Fibroblast of villous mesenchyme (primary cell): ENCODE measurements at regions not wholly inside any gene's neighbourhood (a gene's known extent, or its start where the extent isn't known, plus 50 kb on each side); places are given as distances from the start of the nearest gene placed in this dataset.

Source experiments
- DNase-seq: peaks from one replicate; pipeline ENCODE4 v3.0.0-alpha.2; 2010; ENCODE audit warnings: low read depth
- H3K4me3 ChIP-seq: 2 replicates; pipeline ENCODE4 v1.5.1; 2011; ENCODE audit warnings: low read depth, mild to moderate bottlenecking, low read length
- TF ChIP-seq, protein P1 (sequence below): IDR thresholded peaks from 2 replicates; pipeline ENCODE4 v1.5.1; 2012; ENCODE audit warnings: low read depth, mild to moderate bottlenecking, low read length; ENCODE audit not compliant: insufficient read depth

GRCh38 chr6:169139179-169139971, 114.3 kb downstream of the THBS2 start:
- TF ChIP-seq, protein P1, sequence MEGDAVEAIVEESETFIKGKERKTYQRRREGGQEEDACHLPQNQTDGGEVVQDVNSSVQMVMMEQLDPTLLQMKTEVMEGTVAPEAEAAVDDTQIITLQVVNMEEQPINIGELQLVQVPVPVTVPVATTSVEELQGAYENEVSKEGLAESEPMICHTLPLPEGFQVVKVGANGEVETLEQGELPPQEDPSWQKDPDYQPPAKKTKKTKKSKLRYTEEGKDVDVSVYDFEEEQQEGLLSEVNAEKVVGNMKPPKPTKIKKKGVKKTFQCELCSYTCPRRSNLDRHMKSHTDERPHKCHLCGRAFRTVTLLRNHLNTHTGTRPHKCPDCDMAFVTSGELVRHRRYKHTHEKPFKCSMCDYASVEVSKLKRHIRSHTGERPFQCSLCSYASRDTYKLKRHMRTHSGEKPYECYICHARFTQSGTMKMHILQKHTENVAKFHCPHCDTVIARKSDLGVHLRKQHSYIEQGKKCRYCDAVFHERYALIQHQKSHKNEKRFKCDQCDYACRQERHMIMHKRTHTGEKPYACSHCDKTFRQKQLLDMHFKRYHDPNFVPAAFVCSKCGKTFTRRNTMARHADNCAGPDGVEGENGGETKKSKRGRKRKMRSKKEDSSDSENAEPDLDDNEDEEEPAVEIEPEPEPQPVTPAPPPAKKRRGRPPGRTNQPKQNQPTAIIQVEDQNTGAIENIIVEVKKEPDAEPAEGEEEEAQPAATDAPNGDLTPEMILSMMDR: no peak
- DNase-seq: no peak
- no peak overlapping the region for H3K4me3 ChIP-seq

DNA sequence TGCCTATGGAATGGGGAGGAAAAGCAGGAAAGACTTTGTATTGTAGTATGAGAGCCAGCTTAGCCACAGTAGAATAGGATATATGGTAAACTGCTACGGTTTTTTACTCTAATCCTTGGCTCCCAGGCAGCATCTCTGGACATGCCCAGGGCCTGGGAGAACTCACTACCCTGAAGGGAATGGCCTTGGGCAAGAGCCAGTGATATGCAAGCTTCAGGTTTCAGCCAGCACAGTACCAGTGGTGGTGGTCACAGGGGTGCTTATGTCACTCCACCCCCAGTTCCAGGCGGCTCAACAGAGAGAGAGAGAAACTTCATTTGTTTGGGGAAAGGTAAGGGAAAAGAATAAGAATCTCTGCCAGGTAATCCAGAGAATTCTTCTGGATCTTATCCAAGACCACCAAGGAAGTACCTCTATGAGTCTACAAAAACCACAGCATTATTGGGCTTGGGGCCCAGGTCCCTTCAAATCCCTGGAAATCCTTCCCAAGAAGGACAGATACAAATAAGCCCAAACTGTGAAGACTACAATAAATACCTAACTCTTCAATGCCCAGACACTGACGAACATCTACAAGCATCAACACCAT, 121.2 kb downstream of the THBS2 start:
- TF ChIP-seq, protein P1: no peak
- H3K4me3 ChIP-seq: no peak overlapping the region
- no peak for DNase-seq

DNA sequence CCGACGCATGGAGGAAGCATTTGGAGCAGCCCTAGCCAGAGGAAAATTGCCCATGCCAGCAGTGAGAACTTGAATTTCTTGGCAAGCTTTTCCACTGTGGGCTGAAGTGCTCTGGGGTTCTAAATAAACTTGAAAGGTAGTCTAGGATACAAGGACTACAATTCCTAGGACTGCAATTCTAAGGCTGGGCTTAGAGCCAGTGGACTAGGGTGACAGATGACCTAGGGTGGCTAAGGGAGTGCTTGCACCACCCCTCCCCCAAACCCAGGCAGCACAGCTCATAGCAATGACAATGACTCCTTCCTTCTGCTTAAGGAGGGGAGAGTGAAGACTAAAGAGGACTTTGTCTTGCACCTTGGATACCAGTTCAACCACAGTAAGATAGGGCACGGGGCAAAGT, 122.3 kb downstream of the THBS2 start:
- H3K4me3 ChIP-seq: no peak overlapping the region
- TF ChIP-seq, protein P1: no peak
- DNase-seq: no peak

DNA sequence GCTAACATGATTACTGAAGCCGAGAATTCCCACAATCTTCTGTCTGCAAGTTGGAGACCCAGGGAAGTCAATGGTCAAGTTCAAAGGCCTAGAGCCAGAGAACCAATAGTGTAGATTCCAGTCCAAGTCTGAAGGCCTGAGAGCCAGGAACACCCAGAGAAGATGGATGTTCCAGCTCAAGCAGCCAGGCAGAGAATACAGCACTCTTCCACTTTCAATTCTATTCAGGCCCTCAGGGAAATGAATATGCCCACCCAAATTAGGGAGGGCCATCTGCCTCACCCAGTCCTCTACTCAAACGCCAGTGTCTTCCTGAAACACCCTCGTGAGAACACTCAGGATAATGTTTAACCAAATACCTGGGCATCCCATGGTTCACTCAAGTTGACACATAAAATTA, 123.5 kb downstream of the THBS2 start:
- TF ChIP-seq, protein P1: no peak
- DNase-seq: no peak
- no peak overlapping the region for H3K4me3 ChIP-seq

DNA sequence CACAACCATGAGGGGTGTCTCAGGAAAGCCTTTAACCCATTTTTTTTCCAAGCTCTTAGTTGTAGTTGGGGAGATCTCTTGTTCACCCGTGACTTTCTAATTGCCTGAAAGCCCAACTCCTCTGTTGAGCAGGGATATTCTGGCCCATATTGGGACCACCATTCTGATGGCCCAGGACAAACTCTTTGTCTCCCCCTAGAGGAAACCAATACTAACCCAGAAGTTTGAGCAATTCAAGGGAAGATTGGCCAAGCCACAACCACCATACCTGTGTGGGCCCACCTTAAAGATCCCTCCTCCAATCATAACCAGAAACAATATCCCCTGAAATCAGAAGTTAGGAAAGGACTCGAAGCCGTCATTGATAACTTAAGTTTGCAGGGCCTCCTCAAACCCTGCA, 132.6 kb downstream of the THBS2 start:
- DNase-seq: no peak
- H3K4me3 ChIP-seq: no peak overlapping the region
- TF ChIP-seq, protein P1: peak; percentile 6

GRCh38 chr6:169119669-169120068, 134.0 kb downstream of the THBS2 start:
- TF ChIP-seq, protein P1: no peak
- H3K4me3 ChIP-seq: no peak overlapping the region
- no peak for DNase-seq

DNA sequence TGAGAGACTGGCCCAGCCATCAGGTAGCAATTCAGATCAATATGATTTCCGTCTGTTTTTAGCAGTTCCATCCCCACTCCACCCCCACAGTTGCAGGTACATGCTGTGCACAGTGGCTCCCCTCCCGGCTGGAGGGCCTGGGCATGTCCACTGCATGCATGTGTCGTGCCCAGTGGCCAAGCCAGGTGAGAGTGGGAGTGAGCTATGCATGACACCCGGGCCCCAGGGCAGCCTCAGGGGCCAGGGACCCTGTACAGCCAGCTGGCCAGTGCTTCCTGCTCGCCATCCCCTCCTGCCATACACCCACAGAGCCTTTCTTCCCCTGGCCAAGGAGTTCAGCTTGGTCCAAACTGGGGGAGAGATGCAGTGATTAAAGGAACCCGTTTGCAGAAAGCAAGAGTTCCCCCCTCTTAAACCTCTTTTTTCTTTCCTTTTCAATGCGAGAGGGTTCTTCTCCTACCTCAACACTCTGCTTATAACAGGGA, 135.3 kb downstream of the THBS2 start:
- DNase-seq: no peak
- TF ChIP-seq, protein P1: no peak
- no peak overlapping the region for H3K4me3 ChIP-seq
